AML-193 (cell line): ENCODE measurements at regions not wholly inside any gene's neighbourhood (a gene's known extent, or its start where the extent isn't known, plus 50 kb on each side); places are given as distances from the start of the nearest gene placed in this dataset.

Source experiments
- DNase-seq, 2 experiments: peaks; one replicate each; lab custom pipeline; 2025; lab: John Stamatoyannopoulos, UW

GRCh38 chr7:41039981-41040380 lies 662.9 kb downstream of the INHBA start:
- DNase-seq: no peak

GRCh38 chr7:41039386-41039953 lies 663.4 kb downstream of the INHBA start:
- no peak for DNase-seq

GRCh38 chr7:41038211-41038610 lies 664.7 kb downstream of the INHBA start:
- DNase-seq: no peak

GRCh38 chr7:41037691-41038090 lies 665.2 kb downstream of the INHBA start:
- DNase-seq: no peak

- DNase-seq: no peak
These were observed 667.1 kb downstream of the INHBA start for GRCh38 chr7:41035794-41036193.

- DNase-seq: no peak
These were observed 669.4 kb downstream of the INHBA start for GRCh38 chr7:41033500-41033899.

GRCh38 chr7:41030673-41031072 lies 672.2 kb downstream of the INHBA start:
- no peak for DNase-seq

- DNase-seq: no peak
These were observed 673.8 kb downstream of the INHBA start for GRCh38 chr7:41029072-41029499.

GRCh38 chr7:41028580-41028979 lies 674.3 kb downstream of the INHBA start:
- DNase-seq: no peak

- no peak for DNase-seq
These were observed 675.3 kb downstream of the INHBA start for GRCh38 chr7:41027428-41028115.

- DNase-seq: no peak
These were observed 678.8 kb downstream of the INHBA start for GRCh38 chr7:41024126-41024525.

- no peak for DNase-seq
These were observed 682.8 kb downstream of the INHBA start for GRCh38 chr7:41020056-41020455.

GRCh38 chr7:41013117-41013516 lies 689.8 kb downstream of the INHBA start:
- DNase-seq: no peak

- no peak for DNase-seq
These were observed 690.8 kb downstream of the INHBA start for GRCh38 chr7:41012041-41012440.

- no peak for DNase-seq
These were observed 691.9 kb downstream of the INHBA start for GRCh38 chr7:41010967-41011366.

- peak; percentile 12 to 32 for DNase-seq
These were observed 692.5 kb downstream of the INHBA start for GRCh38 chr7:41010418-41010817.

- DNase-seq: no peak
These were observed 695.1 kb downstream of the INHBA start for GRCh38 chr7:41007811-41008210.

- DNase-seq: no peak
These were observed 695.5 kb downstream of the INHBA start for GRCh38 chr7:41007351-41007751.

GRCh38 chr7:41006306-41006995 lies 696.4 kb downstream of the INHBA start:
- DNase-seq: no peak

- no peak for DNase-seq
These were observed 697.5 kb downstream of the INHBA start for GRCh38 chr7:41005374-41005901.

GRCh38 chr7:41003977-41004376 lies 698.9 kb downstream of the INHBA start:
- DNase-seq: no peak

- DNase-seq: no peak
These were observed 699.3 kb downstream of the INHBA start for GRCh38 chr7:41003611-41003940.
